CD4-positive, alpha-beta T cell (primary cell): ENCODE measurements at regions not wholly inside any gene's neighbourhood (a gene's known extent, or its start where the extent isn't known, plus 50 kb on each side); places are given as distances from the start of the nearest gene placed in this dataset.

Source experiments
- ATAC-seq: fragments of 200-7000 bp; cut with Tn5 transposase; one replicate; pipeline ENCODE4 v1.10.0; 2022; ENCODE audit warnings: mild to moderate bottlenecking; ENCODE audit not compliant: poor library complexity
- CTCF ChIA-PET: fragments of 350-600 bp; sonication (Branson Sonifier 250); formaldehyde crosslinking; loops from one replicate; lab custom pipeline; 2021; ENCODE audit warnings: antibody characterized with exemption, inconsistent platforms; lab: Charles Lee
- POLR2A ChIA-PET: fragments of 350-600 bp; sonication (Branson Sonifier 250); formaldehyde crosslinking; loops from one replicate; lab custom pipeline; 2021; ENCODE audit warnings: antibody characterized with exemption, inconsistent platforms; lab: Charles Lee
- DNase-seq, 14 experiments: peaks; one replicate each; pipeline ENCODE4 v3.0.0-alpha.2; 2013 to 2020; ENCODE audit warnings: mixed read lengths in 2 of 14
- H3K27ac ChIP-seq, 2 donors: one replicate each; pipeline versions ENCODE4 v1.5.1 to v1.7.0; 2013; ENCODE audit warnings: low read length in 2 of 2, low read depth in 1 of 2, mild to moderate bottlenecking in 1 of 2
- H3K27me3 ChIP-seq, 2 experiments: 1 replicate in 1 of 2; 2 replicates in 1 of 2; pipeline versions ENCODE4 v1.6.1 to v1.7.0; 2013; ENCODE audit warnings: low read length in 2 of 2, control low read depth in 1 of 2, mild to moderate bottlenecking in 1 of 2, moderate library complexity in 1 of 2; ENCODE audit not compliant: insufficient read depth in 2 of 2, control insufficient read depth in 1 of 2
- H3K36me3 ChIP-seq: one replicate; pipeline ENCODE4 v1.6.1; 2013; ENCODE audit warnings: low read length, control low read depth; ENCODE audit not compliant: insufficient read depth
- H3K4me1 ChIP-seq: one replicate; pipeline ENCODE4 v1.6.1; 2013; ENCODE audit warnings: low read length, control low read depth; ENCODE audit not compliant: insufficient read depth
- H3K4me3 ChIP-seq: one replicate; pipeline ENCODE4 v1.5.1; 2013; ENCODE audit warnings: mild to moderate bottlenecking, low read length, moderate library complexity
- H3K9me3 ChIP-seq, 2 experiments: 1 replicate in 1 of 2; 2 replicates in 1 of 2; pipeline versions ENCODE4 v1.6.1 to v1.7.0; 2013; ENCODE audit warnings: low read length in 2 of 2, mild to moderate bottlenecking in 2 of 2, control low read depth in 1 of 2, moderate library complexity in 1 of 2; ENCODE audit not compliant: control insufficient read depth in 1 of 2, insufficient read depth in 1 of 2
- H3K27ac Mint-ChIP-seq: one replicate; pipeline ENCODE4 v1.8.0; 2020; ENCODE audit warnings: mixed read lengths
- H3K27me3 Mint-ChIP-seq: one replicate; pipeline ENCODE4 v1.8.0; 2021; ENCODE audit warnings: mixed read lengths
- H3K36me3 Mint-ChIP-seq: one replicate; pipeline ENCODE4 v1.8.0; 2021; ENCODE audit warnings: low read depth, mixed read lengths
- H3K4me1 Mint-ChIP-seq: one replicate; pipeline ENCODE4 v1.8.0; 2021; ENCODE audit warnings: low read depth, mixed read lengths
- H3K4me3 Mint-ChIP-seq: one replicate; pipeline ENCODE4 v1.8.0; 2020; ENCODE audit warnings: mild to moderate bottlenecking, mixed read lengths
- H3K9me3 Mint-ChIP-seq: one replicate; pipeline ENCODE4 v1.8.0; 2020; ENCODE audit warnings: mixed read lengths
- CTCF ChIP-seq: fragments of 200-600 bp; IDR thresholded peaks from one replicate; pipeline ENCODE4 v1.8.0; 2022; ENCODE audit warnings: antibody characterized with exemption, mild to moderate bottlenecking
- intact Hi-C, 2 experiments: fragments of 100-400 bp; cut with DNase I in 1 of 2; cut with micrococcal nuclease in 1 of 2; formaldehyde crosslinking; loops; one replicate each; pipeline versions ENCODE4 v1.15.1 to v1.9.0; 2023 to 2025; cut with DNase I, micrococcal nuclease

GRCh38 chr10:128557149-128557710, 431.0 kb upstream of the MKI67 start:
- H3K27me3 ChIP-seq, result peaks cover 0 to 2% of the 10 kb centered on the region in 2 experiments
- H3K36me3 ChIP-seq, result no peaks in the 10 kb centered on the region
- ATAC-seq (no peak), DNase-seq (no peak)
- TF ChIP-seq CTCF, result no peak
- H3K27ac ChIP-seq, result no peak overlapping the region
- ChIA-PET CTCF (no interaction called here), POLR2A (no interaction called here)
- no peaks in the 10 kb centered on the region for H3K4me1 ChIP-seq
- Mint-ChIP-seq H3K4me3 (no peak overlapping the region), H3K36me3 (no peaks in the 10 kb centered on the region), H3K9me3 (peaks cover 3% of the 10 kb centered on the region), H3K4me1 (no peaks in the 10 kb centered on the region), H3K27ac (no peak overlapping the region), H3K27me3 (peaks cover 13% of the 10 kb centered on the region)
- H3K9me3 ChIP-seq, result no peaks in the 10 kb centered on the region
- intact Hi-C loops, result no loop called here
- no peak overlapping the region for H3K4me3 ChIP-seq

GRCh38 chr10:128560406-128560805, 434.2 kb upstream of the MKI67 start:
- H3K36me3 Mint-ChIP-seq, result no peaks in the 10 kb centered on the region
- ATAC-seq (no peak), DNase-seq (no peak)
- H3K4me3 Mint-ChIP-seq, result no peak overlapping the region
- H3K4me1 ChIP-seq, result no peaks in the 10 kb centered on the region
- H3K4me1 Mint-ChIP-seq, result no peaks in the 10 kb centered on the region
- no peak overlapping the region for H3K4me3 ChIP-seq
- no peak overlapping the region for H3K27ac Mint-ChIP-seq
- ChIA-PET POLR2A (no interaction called here), CTCF (no interaction called here)
- H3K36me3 ChIP-seq, result no peaks in the 10 kb centered on the region
- no peak for TF ChIP-seq CTCF
- intact Hi-C loops, result loop anchor here in 1 of 2 experiments (5.0 kb wide), 1 partner anchor 138 kb away; no protein-coding TSS in a partner anchor
- peaks cover 4% of the 10 kb centered on the region for H3K9me3 Mint-ChIP-seq
- H3K27me3 ChIP-seq, result peaks cover 0 to 2% of the 10 kb centered on the region in 2 experiments
- peaks cover 5% of the 10 kb centered on the region for H3K27me3 Mint-ChIP-seq
- no peaks in the 10 kb centered on the region for H3K9me3 ChIP-seq
- H3K27ac ChIP-seq, result no peak overlapping the region

GRCh38 chr10:128560993-128561392, 434.8 kb upstream of the MKI67 start:
- H3K4me3 ChIP-seq, result no peak overlapping the region
- H3K27me3 ChIP-seq, result peaks cover 0 to 2% of the 10 kb centered on the region in 2 experiments
- no peak overlapping the region for H3K27ac ChIP-seq
- H3K4me1 ChIP-seq, result no peaks in the 10 kb centered on the region
- ATAC-seq, result no peak
- DNase-seq, result no peak
- H3K36me3 Mint-ChIP-seq, result no peaks in the 10 kb centered on the region
- intact Hi-C loops, result loop anchor here in 1 of 2 experiments (5.0 kb wide), 1 partner anchor 139 kb away; no protein-coding TSS in a partner anchor
- H3K9me3 Mint-ChIP-seq, result peaks cover 4% of the 10 kb centered on the region
- CTCF ChIA-PET, result no interaction called here
- no peaks in the 10 kb centered on the region for H3K4me1 Mint-ChIP-seq
- no peak overlapping the region for H3K27ac Mint-ChIP-seq
- POLR2A ChIA-PET, result no interaction called here
- no peak overlapping the region for H3K4me3 Mint-ChIP-seq
- H3K36me3 ChIP-seq, result no peaks in the 10 kb centered on the region
- H3K27me3 Mint-ChIP-seq, result peaks cover 5% of the 10 kb centered on the region
- H3K9me3 ChIP-seq, result no peaks in the 10 kb centered on the region
- no peak for TF ChIP-seq CTCF
